OCI-LY1 (cell line): ENCODE measurements at regions not wholly inside any gene's neighbourhood (a gene's known extent, or its start where the extent isn't known, plus 50 kb on each side); places are given as distances from the start of the nearest gene placed in this dataset.

ENCODE experiments used
- CTCF ChIP-seq: fragments of 200-600 bp; sonication (generic), shearing (Covaris generic); IDR thresholded peaks from 2 replicates; pipeline ENCODE4 v1.5.1; 2017; ENCODE audit warnings: mild to moderate bottlenecking, antibody characterized with exemption, low read length, moderate library complexity, mixed read lengths
- EZH2 ChIP-seq: fragments of 200-600 bp; sonication (generic), shearing (Covaris generic); IDR thresholded peaks from 2 replicates; pipeline ENCODE4 v1.8.0; 2017; ENCODE audit warnings: borderline replicate concordance, mixed run types, mild to moderate bottlenecking, antibody characterized with exemption, low read length, moderate library complexity, mixed read lengths

- no peak for TF ChIP-seq CTCF
- TF ChIP-seq EZH2, result no peak
Observed at GRCh38 chr20:24203526-24204183, 215.1 kb upstream of the GGTLC1 start.
